ENCODE measurements at regions not wholly inside any gene's neighbourhood (a gene's known extent, or its start where the extent isn't known, plus 50 kb on each side); places are given as distances from the start of the nearest gene placed in this dataset.
A peak's percentile ranks its signal among the peaks of the same experiment; 100 is the strongest.
"Not testable (repeated sequence)": the region's sequence is repeated elsewhere in the genome, so short reads cannot be mapped to it uniquely, and the experiment has no call there.

GRCh38 chr9:97773723-97774122 is 76.6 kb upstream of the XPA start:
- peak; percentile 54 for DNase-seq

GRCh38 chr9:97774673-97775072 is 77.5 kb upstream of the XPA start:
- DNase-seq = no peak

- not testable (repeated sequence) for DNase-seq
Observed at GRCh38 chr9:97778740-97779139, 74.3 kb upstream of the FOXE1 start.

GRCh38 chr9:97779608-97780007 is 73.4 kb upstream of the FOXE1 start:
- no peak for DNase-seq

GRCh38 chr9:97781902-97782301 is 71.1 kb upstream of the FOXE1 start:
- DNase-seq = no peak

GRCh38 chr9:97786341-97786740 is 66.7 kb upstream of the FOXE1 start:
- no peak for DNase-seq

- DNase-seq = no peak
Observed at GRCh38 chr9:97787551-97787950, 65.5 kb upstream of the FOXE1 start.

GRCh38 chr9:97788763-97789663 is 64.0 kb upstream of the FOXE1 start:
- DNase-seq = peak; percentile 29

- no peak for DNase-seq
Observed at GRCh38 chr9:97790542-97790941, 62.5 kb upstream of the FOXE1 start.

- DNase-seq = no peak
Observed at GRCh38 chr9:97791542-97791941, 61.5 kb upstream of the FOXE1 start.

GRCh38 chr9:97793067-97793466 is 60.0 kb upstream of the FOXE1 start:
- peak; percentile 29 for DNase-seq

GRCh38 chr9:97794666-97795065 is 58.4 kb upstream of the FOXE1 start:
- no peak for DNase-seq

GRCh38 chr9:97796176-97796575 is 56.9 kb upstream of the FOXE1 start:
- DNase-seq = not testable (repeated sequence)

- no peak for DNase-seq
Observed at GRCh38 chr9:97801180-97801579, 51.8 kb upstream of the FOXE1 start.

- DNase-seq = no peak
Observed at GRCh38 chr9:97802276-97802675, 50.8 kb upstream of the FOXE1 start.

GRCh38 chr9:97803167-97804058 is 49.6 kb upstream of the FOXE1 start:
- DNase-seq = peak; percentile 79

All from OCI-M1 (cell line).